Ovary (tissue), 7 donors: ENCODE measurements at regions not wholly inside any gene's neighbourhood (a gene's known extent, or its start where the extent isn't known, plus 50 kb on each side); places are given as distances from the start of the nearest gene placed in this dataset.

ENCODE experiments used
- DNase-seq, 5 donors: peaks; one replicate each; pipeline ENCODE4 v3.0.0-alpha.2; 2019 to 2020
- H3K27ac ChIP-seq, 2 donors: fragments of 200-600 bp; one replicate each; pipeline versions ENCODE4 v1.5.1 to v1.8.0; 2019 to 2022
- H3K27me3 ChIP-seq: fragments of 200-600 bp; one replicate; pipeline ENCODE4 v1.8.0; 2022
- H3K36me3 ChIP-seq: fragments of 200-600 bp; sonication (generic); one replicate; pipeline ENCODE4 v1.5.1; 2019
- H3K4me1 ChIP-seq: one replicate; pipeline ENCODE4 v1.8.1; 2013; ENCODE audit warnings: mild to moderate bottlenecking, moderate library complexity; ENCODE audit not compliant: insufficient read depth
- H3K4me3 ChIP-seq: fragments of 200-600 bp; sonication (generic); one replicate; pipeline ENCODE4 v1.5.1; 2017
- H3K9me3 ChIP-seq, 2 donors: fragments of 200-600 bp in 1 of 2; sonication (generic) in 1 of 2; one replicate each; pipeline versions ENCODE4 v1.5.1 to v1.8.1; 2013 to 2019; ENCODE audit warnings: mild to moderate bottlenecking in 1 of 2, moderate library complexity in 1 of 2
- EP300 ChIP-seq: sonication (generic); formaldehyde crosslinking; IDR thresholded peaks from one replicate; pipeline ENCODE4 v1.6.1; 2017; ENCODE audit warnings: antibody characterized with exemption
- POLR2A ChIP-seq: fragments of 450-650 bp; IDR thresholded peaks from one replicate; pipeline ENCODE4 v1.6.1; 2017; ENCODE audit warnings: antibody characterized with exemption, mild to moderate bottlenecking, moderate library complexity
- WGBS, 3 donors: extraction: QIAGEN DNeasy Blood & Tissue Kit in 1 of 3; methylation state at CpG; one replicate each; pipeline versions ENCODE4 v1.1.5 to v1.1.7; 2013 to 2017; 5-methylcytosine and 5-hydroxymethylcytosine counted together
- intact Hi-C, 4 donors: fragments of 100-400 bp; cut with DNase I; formaldehyde crosslinking; loops; one replicate each; pipeline versions ENCODE4 v1.11.0 to v1.15.1; 2022 to 2023
- TF ChIP-seq, protein P1 (sequence below), 3 donors: fragments of 450-650 bp in 2 of 3; fragments of 200-600 bp in 1 of 3; IDR thresholded peaks; one replicate each; pipeline versions ENCODE4 v1.5.1 to v1.8.0; 2016 to 2022; ENCODE audit warnings: antibody characterized with exemption in 3 of 3, mild to moderate bottlenecking in 1 of 3
- donor health status: DM: no; HTN: no; CAD: no; lungs with moderate emphysema.
- donor health status: DM: no; HTN: no; CAD: no.
- donor health status: Bipolar disorder and iron deficiency.
- donor health status: DM: no; HTN: no; CAD: no.
- donor health status: DM: yes; HTN: yes; CAD: no.

- no peak overlapping the region for H3K4me3 ChIP-seq
- no peaks in the 10 kb centered on the region for H3K36me3 ChIP-seq
- 20 to 28% (median 23%) methylated on average over 10 of the region's 10 CpGs for WGBS, 3 donors
- H3K27me3 ChIP-seq = no peaks in the 10 kb centered on the region
- H3K27ac ChIP-seq = no peak overlapping the region
- H3K9me3 ChIP-seq = no peaks in the 10 kb centered on the region
- H3K4me1 ChIP-seq = no peaks in the 10 kb centered on the region
- TF ChIP-seq EP300 = no peak
- TF ChIP-seq, protein P1, sequence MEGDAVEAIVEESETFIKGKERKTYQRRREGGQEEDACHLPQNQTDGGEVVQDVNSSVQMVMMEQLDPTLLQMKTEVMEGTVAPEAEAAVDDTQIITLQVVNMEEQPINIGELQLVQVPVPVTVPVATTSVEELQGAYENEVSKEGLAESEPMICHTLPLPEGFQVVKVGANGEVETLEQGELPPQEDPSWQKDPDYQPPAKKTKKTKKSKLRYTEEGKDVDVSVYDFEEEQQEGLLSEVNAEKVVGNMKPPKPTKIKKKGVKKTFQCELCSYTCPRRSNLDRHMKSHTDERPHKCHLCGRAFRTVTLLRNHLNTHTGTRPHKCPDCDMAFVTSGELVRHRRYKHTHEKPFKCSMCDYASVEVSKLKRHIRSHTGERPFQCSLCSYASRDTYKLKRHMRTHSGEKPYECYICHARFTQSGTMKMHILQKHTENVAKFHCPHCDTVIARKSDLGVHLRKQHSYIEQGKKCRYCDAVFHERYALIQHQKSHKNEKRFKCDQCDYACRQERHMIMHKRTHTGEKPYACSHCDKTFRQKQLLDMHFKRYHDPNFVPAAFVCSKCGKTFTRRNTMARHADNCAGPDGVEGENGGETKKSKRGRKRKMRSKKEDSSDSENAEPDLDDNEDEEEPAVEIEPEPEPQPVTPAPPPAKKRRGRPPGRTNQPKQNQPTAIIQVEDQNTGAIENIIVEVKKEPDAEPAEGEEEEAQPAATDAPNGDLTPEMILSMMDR (IDR thresholded peaks at IDR 0.05) = no peak
- no peak for TF ChIP-seq POLR2A
- intact Hi-C loops = no loop called here
- no peak for DNase-seq
These were observed 868.8 kb upstream of the TMEM132C start for GRCh38 chr12:127398016-127398710.

DNA sequence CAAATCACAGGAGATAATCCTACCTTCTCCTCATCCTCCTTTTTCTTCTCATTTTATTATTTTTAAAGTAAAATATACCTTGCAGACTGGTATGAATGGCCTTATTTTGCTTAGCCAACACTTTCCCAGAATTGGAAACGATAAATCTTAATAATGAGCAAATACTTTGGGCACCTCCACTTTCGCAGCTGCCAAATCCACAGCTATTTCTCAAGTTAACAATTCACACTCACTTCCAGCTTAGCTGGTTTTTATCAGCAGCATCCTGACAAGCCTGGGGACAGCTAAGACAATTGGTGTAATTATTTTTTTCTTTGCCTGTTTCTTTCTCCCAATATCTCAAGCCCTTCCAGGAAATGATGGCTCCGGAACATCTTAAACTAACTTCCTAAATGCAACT, 867.5 kb upstream of the TMEM132C start:
- no peak overlapping the region for H3K4me3 ChIP-seq
- WGBS, 3 donors = 34 to 57% (median 42%) methylated on average over 3 of the region's 3 CpGs
- no peaks in the 10 kb centered on the region for H3K36me3 ChIP-seq
- no peak for DNase-seq
- TF ChIP-seq EP300 = no peak
- no peak for TF ChIP-seq POLR2A
- H3K9me3 ChIP-seq = no peaks in the 10 kb centered on the region
- H3K4me1 ChIP-seq = no peaks in the 10 kb centered on the region
- intact Hi-C loops = no loop called here
- H3K27ac ChIP-seq = no peak overlapping the region
- H3K27me3 ChIP-seq = no peaks in the 10 kb centered on the region

DNA sequence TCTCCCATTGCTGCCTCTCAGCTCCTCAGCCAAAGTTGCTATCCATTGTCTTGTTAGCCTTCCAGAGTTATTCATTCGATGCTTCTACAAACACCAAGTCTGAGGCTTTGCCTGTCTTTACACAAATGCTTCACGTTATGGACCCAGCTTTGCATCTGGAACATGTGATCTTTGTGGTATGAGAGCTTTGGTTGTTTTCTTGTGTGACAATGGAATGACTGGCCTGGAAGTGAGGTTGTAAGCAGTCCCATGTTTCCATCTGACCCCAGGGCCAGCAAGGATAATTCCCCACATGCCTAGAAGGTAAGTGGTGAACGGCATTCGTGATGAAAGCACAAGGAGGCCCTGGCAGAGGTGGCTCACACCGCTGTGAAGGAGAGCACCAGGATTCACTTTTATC, 866.7 kb upstream of the TMEM132C start:
- TF ChIP-seq, protein P1 (IDR thresholded peaks at IDR 0.05) = no peak
- no peak for TF ChIP-seq EP300
- no peak for TF ChIP-seq POLR2A
- H3K9me3 ChIP-seq = no peaks in the 10 kb centered on the region
- no peak for DNase-seq
- H3K4me3 ChIP-seq = no peak overlapping the region
- H3K36me3 ChIP-seq = no peaks in the 10 kb centered on the region
- no peaks in the 10 kb centered on the region for H3K27me3 ChIP-seq
- H3K27ac ChIP-seq = no peak overlapping the region
- intact Hi-C loops = no loop called here
- no peaks in the 10 kb centered on the region for H3K4me1 ChIP-seq
- WGBS, 3 donors = 68 to 78% (median 72%) methylated on average over 5 of the region's 5 CpGs

GRCh38 chr12:127401005-127401404, 866.0 kb upstream of the TMEM132C start:
- Histone ChIP-seq H3K4me1 (no peaks in the 10 kb centered on the region), H3K27ac (no peak overlapping the region), H3K27me3 (no peaks in the 10 kb centered on the region), H3K36me3 (no peaks in the 10 kb centered on the region), H3K9me3 (no peaks in the 10 kb centered on the region), H3K4me3 (no peak overlapping the region)
- intact Hi-C loops = no loop called here
- DNase-seq = no peak
- WGBS, 3 donors = 61 to 81% (median 67%) methylated on average over 2 of the region's 2 CpGs
- TF ChIP-seq EP300 (no peak), POLR2A (no peak)
- TF ChIP-seq, protein P1 (IDR thresholded peaks at IDR 0.05) = no peak

- intact Hi-C loops = no loop called here
- DNase-seq = no peak
- Histone ChIP-seq H3K9me3 (no peaks in the 10 kb centered on the region), H3K4me3 (no peak overlapping the region), H3K27me3 (no peaks in the 10 kb centered on the region), H3K4me1 (no peaks in the 10 kb centered on the region), H3K36me3 (no peaks in the 10 kb centered on the region), H3K27ac (no peak overlapping the region)
- 46 to 56% (median 49%) methylated on average over 5 of the region's 5 CpGs for WGBS, 3 donors
- TF ChIP-seq, protein P1 (IDR thresholded peaks at IDR 0.05) = no peak
- TF ChIP-seq POLR2A (no peak), EP300 (no peak)
These were observed 865.4 kb upstream of the TMEM132C start for GRCh38 chr12:127401536-127401935.
